HuH-7.5 (cell line): ENCODE measurements at regions not wholly inside any gene's neighbourhood (a gene's known extent, or its start where the extent isn't known, plus 50 kb on each side); places are given as distances from the start of the nearest gene placed in this dataset.
A peak's percentile ranks its signal among the peaks of the same experiment; 100 is the strongest.
"Not testable (repeated sequence)": the region's sequence is repeated elsewhere in the genome, so short reads cannot be mapped to it uniquely, and the experiment has no call there.

Source experiments
- DNase-seq: peaks from one replicate; pipeline ENCODE4 v3.0.0; 2011; ENCODE audit warnings: low spot score

DNA sequence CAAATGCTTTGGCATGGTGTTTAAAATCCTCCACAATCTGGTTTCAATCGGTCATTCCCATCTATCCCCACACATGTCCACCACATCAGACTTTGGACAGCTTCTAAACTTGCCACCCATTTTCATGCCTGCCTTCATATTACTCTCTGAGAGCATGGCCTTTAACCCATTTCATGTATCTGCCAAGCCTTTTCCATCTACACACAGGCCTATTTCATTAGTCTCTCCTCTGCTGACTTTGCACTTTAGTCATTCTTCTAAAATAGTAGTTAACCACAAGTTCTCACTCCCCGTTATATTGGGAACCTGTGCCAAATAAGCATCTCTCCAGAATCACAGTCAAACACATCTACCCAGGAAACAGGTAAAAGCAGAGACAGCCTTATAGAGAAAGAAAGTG is 142.2 kb downstream of the MZT1 start:
- no peak for DNase-seq

DNA sequence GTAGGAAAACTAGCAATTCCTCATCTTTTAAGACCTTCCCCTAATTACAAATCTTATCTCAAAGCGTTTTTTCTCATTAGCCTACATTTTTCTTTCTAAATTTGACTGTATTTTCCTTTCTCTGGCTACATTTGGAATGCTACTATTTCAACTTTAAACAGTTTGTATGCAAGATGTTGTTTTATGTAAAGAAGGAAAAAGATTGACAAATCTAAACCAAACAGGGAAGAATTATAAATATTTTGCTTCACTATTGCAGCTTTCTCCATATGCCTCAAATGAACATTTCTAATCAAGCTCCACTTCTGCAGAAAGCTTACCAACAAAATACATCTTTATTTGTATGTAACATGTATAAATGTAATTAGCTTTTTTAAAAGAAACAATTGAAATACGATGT is 156.2 kb downstream of the MZT1 start:
- DNase-seq = no peak

DNA sequence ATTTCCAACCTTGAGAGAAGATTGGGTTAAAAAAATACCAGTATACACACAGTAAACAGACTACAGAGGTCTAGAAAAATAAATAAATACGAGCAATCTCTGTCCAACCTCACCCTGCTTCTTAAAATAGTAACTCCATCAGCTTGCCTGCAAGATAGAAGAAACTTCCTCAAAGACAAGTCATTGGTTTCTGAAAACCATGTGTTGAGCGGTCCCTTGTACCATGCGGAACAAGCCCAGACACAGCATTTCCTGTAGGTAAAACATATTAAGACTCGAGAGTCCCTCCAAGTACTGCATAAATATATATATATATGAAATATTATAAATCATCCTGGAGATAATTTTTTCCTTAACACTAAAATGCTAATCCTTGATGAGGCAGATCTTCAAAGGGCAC is 157.4 kb downstream of the MZT1 start:
- no peak for DNase-seq

DNA sequence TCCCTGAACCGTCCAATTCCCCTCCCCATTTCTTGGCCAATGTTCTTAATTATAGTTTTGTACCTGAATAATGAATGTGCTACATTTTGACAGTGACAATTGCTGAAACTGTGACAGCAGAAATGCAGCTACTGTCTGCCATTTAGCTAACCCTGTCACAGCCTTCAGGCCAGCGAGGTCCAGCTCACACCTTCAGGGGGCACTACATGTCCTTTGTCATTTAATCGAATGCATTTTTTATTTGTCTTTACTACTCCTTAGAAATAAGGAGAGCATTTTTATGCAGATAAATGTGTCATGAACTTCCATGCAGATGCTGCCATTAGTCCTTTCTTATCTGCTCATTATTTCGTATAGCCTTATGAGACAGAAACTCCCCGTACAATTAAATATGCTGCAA is 159.9 kb downstream of the MZT1 start:
- no peak for DNase-seq

- no peak for DNase-seq
These were observed 160.9 kb downstream of the MZT1 start for GRCh38 chr13:72566526-72566925.

DNA sequence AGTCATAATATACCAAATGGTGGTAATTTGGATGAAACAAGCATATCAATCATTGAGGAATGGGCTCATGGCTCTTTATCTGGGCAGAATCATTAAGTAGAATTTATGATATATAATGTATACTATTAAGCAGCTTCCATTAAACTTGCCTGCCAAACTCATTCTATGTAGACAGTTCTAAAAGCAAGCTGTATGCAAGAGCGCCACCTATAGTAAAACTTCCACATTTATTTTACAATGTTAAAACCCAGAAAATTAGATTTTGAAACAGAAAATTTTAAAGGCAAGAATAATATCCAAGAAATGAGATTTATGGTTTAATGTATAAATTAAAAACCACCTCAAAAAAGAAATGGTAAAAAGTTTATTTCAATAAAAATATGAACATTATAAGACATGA is 161.5 kb downstream of the MZT1 start:
- peak; percentile 16 for DNase-seq

DNA sequence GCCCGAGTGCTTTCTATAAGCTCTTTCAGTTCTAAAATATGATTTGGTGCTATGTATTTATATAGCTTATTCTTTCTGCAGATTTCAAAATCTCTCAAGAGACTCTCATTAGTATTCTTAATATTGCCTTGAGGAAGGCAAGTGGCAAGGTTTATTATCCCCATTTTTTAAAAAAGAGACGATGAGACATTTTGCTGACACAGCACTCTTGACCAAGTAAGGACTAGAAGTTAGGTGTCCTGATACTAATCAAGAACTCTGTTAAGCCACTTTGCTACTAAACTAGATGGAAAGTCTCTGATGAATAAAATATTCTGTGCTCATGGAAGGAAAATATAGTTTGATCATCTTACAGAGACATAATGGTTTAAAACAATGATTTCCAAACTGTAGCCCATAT is 164.7 kb downstream of the MZT1 start:
- no peak for DNase-seq

- no peak for DNase-seq
These were observed 165.6 kb downstream of the MZT1 start for GRCh38 chr13:72561791-72562190.

GRCh38 chr13:72559716-72560115 is 167.7 kb downstream of the MZT1 start:
- no peak for DNase-seq

DNA sequence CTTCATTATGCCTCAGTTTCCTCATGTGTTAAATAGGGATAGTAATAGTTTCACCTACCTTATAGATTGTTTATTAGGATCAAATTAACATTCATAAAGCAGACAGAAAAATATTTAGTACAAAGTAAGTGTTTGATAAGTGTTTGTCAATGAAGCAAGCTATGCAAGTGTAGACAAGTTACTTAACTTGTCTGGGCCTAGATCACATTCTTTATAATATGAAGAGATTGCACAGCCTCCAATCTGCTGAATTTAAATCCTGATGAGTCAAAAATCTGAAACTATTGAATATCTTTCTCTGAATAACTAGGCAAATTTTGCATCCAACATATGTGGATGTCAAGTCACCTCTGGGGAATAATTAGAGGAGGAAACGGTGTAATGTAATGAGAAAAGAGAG is 170.5 kb downstream of the MZT1 start:
- no peak for DNase-seq

DNA sequence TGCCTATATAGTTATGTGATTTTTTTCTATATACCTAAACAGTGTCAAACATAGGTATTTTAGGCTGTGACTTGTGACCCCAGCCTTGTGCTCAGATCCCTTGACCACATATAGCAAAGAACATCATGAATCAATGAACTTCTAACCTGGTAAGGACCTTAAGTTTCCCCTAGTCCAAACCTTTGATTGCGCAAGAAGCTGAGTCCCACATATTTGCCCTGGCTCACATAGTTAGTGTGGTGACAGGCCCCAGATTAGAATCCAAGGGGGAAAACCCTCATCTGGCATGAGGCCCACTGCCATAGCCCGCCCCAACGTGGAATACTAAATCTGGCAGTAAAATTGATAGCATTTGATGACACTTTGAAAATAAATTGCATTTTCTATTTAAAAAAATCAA is 171.8 kb downstream of the MZT1 start:
- DNase-seq = no peak

GRCh38 chr13:72552731-72553130 is 174.7 kb downstream of the MZT1 start:
- DNase-seq = no peak

GRCh38 chr13:72545895-72546294 is 181.5 kb downstream of the MZT1 start:
- not testable (repeated sequence) for DNase-seq

DNA sequence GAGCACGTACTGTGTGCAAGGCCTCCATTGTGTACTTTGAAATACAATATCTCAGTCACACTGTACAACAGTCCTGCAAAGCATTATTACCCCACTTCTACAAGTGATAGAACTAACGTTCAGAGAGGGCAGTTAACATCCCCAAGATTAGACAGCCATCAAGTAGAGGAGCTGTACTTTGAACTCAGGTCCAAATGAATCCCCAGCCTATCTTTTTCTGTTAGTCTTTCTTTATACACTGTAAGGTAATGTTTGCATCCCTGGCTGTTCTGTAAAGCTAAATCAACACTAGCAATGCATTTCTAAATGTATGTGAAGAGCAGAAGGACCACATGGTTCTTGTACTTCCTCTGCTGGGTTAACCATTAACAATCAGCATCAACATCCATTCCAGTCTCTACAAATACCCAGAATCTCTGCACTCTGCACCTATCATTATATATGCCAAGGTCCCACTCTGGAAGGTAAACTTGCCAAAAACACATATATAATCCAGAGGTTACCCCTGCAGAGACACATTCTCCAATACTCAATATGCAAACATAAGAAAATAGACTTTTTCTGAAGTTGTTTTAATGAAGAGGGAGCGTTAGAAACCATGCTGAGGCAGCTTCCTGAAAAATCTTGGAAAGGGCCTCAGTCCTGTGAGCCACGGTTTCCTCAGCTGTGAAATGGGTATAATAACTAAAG is 182.3 kb downstream of the MZT1 start:
- DNase-seq = peak; percentile 22

DNA sequence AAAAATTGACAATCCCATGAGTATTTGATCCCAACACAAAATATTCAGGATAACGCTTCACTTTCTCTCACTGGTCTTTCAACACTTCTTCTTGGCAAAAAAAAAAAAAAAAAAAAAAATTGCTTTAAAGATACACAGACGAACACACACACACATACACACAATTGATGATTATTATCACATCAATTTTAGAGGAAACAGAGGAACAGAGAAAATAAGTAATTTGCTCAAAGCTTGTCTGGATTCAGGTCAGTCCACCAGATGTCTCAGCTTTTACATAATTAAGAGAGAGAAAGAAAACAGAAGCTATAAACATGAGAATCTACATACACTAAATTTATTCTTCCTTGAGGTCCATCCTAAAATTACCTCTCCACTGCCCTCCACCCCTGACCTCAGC is 183.4 kb downstream of the MZT1 start:
- no peak for DNase-seq

DNA sequence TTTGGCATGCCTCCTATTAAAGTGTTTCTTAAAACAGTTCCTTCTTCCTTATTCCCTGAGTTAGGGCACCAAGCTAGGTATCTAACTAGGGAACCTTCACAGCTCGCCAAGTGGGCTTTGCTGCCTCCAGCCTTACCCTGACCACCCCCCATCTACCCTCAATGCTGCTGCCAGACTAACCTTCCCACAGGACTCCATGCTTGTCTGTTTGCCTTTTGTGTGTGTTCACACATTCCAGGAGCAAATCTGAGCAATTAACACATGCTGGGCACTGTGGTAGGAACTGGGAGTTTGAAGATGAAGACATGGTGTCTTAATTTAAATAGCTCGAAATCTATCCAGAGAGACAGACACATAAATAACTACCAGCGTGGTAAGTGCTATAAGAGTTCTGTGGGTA is 185.2 kb downstream of the MZT1 start:
- no peak for DNase-seq

DNA sequence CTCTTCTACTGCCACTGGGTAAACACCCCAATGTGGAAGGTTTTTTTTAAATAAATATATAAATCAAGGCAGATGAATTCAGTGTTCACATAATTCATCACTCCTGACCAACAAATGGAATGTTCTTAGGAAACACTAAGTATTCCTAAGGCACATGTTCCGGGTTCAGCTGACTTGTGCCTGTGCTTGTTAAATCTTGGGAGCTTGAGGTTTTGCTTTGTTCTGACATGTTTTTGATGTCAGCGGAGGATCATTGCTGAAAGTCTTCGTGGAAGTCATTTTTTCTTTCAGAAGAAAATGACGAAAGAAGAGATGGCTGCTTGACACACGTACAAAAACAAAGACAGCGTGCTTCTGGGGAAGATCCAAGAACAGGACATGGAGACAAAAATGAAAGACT is 185.8 kb downstream of the MZT1 start:
- no peak for DNase-seq

DNA sequence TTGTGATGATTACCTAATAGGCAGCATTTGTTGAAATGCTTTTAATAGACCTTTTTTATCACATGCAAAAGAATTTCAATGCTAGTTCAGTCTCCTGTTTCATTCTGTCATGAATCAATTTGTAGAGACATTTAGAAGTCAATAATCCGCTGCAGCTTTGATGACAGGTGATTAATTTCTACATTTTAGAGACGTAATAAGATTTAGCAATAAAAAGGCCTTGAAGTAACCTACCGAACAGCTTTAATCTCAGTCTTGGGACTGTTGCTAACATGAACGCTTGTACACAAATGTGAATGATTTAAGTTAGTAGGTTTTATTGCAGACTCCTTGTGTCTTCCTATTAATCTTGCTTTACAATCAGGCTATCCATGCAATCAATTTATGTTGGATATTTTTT is 186.5 kb downstream of the MZT1 start:
- no peak for DNase-seq

DNA sequence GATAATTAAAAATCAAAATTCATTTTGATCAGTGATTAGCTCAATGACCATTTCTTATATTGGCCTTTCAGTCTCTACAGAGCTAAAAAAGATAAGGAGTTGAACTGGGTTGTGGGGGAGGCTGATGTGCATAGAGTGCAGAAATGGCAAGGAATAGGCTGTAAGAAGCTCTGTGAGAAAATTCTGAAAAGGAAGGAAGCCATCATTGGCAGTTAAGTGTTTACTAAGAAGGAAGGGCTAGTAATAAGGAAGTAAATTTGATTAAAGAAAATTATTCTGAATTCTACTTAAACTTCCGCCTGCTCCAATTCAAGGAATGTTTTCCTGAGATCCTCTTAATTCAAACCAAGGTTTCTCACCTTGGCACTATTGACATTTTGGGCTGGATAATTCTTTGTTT is 187.5 kb downstream of the MZT1 start:
- no peak for DNase-seq

DNA sequence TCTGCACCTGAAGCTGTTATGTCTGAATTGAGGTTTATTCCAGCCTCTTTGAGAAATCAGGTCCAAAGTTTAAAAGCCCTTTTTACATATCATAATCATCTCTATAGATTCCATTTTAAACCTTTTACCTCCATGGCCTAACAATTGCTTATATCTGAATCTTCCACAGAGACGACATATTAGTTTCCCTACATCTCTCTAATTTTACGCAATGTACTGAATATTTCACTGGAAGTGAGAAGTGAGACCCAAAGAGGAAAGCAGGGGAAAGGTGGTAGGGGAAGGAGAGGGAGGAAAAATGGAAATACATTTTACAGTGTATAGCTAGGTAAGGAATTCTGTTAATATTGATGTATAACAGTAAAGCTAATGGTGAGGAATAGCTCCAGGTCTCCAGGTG is 189.6 kb downstream of the MZT1 start:
- no peak for DNase-seq

- DNase-seq = no peak
These were observed 190.0 kb downstream of the MZT1 start for GRCh38 chr13:72537395-72537780.

- no peak for DNase-seq
These were observed 190.6 kb downstream of the MZT1 start for GRCh38 chr13:72536714-72537394.

DNA sequence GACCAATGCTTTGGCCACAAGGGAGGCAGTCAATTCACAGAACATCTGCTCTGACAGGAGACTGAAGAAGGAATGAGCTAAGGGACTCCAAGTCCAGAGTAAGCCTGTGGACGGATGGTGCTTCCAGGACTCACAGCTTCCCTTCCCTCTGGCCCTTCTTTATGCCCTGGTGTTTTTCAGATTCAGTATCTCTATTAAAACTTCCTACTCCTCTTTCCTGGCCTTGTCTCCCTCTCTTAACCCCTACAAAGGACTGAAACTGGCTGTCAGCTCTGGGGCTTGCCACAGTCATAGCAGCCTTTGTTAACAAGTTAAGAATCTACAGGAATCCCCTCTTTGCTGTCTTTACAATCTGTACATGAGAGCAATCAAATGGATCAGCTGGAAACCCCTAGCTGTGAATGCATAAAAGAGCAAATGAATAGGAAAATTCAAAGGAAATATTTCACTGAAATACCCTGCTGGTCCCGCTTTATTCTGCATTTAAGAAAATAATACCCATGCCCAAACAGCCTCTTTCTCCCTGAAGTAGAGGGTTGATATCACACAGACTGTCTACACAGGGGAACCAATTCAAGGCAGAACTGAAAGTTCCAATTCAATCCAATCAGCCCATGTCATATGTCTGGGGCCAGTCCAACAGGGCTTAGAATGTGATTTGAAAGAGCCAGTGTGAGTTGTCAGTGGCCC is 192.3 kb downstream of the MZT1 start:
- DNase-seq = no peak

GRCh38 chr13:72530471-72530870 is 197.0 kb downstream of the MZT1 start:
- DNase-seq = no peak
